Panc1 (cell line): ENCODE measurements at regions not wholly inside any gene's neighbourhood (a gene's known extent, or its start where the extent isn't known, plus 50 kb on each side); places are given as distances from the start of the nearest gene placed in this dataset.

ENCODE experiments used
- ATAC-seq: fragments of 200-7000 bp; cut with Tn5 transposase; 2 replicates; pipeline ENCODE4 v1.9.1; 2020; ENCODE audit warnings: mild to moderate bottlenecking, moderate library complexity
- BruUV-seq: library from RNA; stranded (reverse); fragments of 400-500 nt; replicated peaks from 2 replicates; lab custom pipeline; 2021; lab: Mats Ljungman, UMichigan
- CTCF ChIA-PET: fragments of 300-600 bp; sonication (Branson Sonifier 250); formaldehyde crosslinking; loops from one replicate; lab custom pipeline; 2022; ENCODE audit warnings: antibody characterized with exemption; lab: Charles Lee
- POLR2A ChIA-PET: fragments of 300-600 bp; sonication (Branson Sonifier 250); formaldehyde crosslinking; loops from one replicate; lab custom pipeline; 2022; ENCODE audit warnings: antibody characterized with exemption; lab: Charles Lee
- DNase-seq: peaks from one replicate; pipeline ENCODE4 v3.0.0-alpha.2; 2010; ENCODE audit warnings: low read depth, low spot score
- H3K27ac ChIP-seq: 2 replicates; pipeline ENCODE4 v1.5.1; 2011; ENCODE audit warnings: mild to moderate bottlenecking, low read length, inconsistent platforms
- H3K27me3 ChIP-seq: fragments of 200-500 bp; sonication (Bioruptor generic); 2 replicates; pipeline ENCODE4 v1.6.0; 2014; ENCODE audit warnings: low read length, inconsistent platforms; ENCODE audit not compliant: control insufficient read depth, insufficient read depth
- H3K36me3 ChIP-seq: fragments of 200-500 bp; sonication (Bioruptor generic); 2 replicates; pipeline ENCODE4 v1.5.1; 2014; ENCODE audit warnings: inconsistent platforms, mild to moderate bottlenecking, low read length, moderate library complexity; ENCODE audit not compliant: control insufficient read depth, insufficient read depth
- H3K4me1 ChIP-seq: 2 replicates; pipeline ENCODE4 v1.5.1; 2011; ENCODE audit warnings: inconsistent platforms, mild to moderate bottlenecking, low read length, moderate library complexity; ENCODE audit not compliant: control insufficient read depth, insufficient read depth
- H3K4me3 ChIP-seq, 2 experiments: 2 replicates each; pipeline ENCODE4 v1.5.1; 2011 to 2012; ENCODE audit warnings: low read depth in 2 of 2, low read length in 2 of 2, mild to moderate bottlenecking in 2 of 2, inconsistent platforms in 1 of 2, moderate library complexity in 1 of 2
- H3K9me3 ChIP-seq: fragments of 200-500 bp; sonication (Bioruptor generic); 2 replicates; pipeline ENCODE4 v1.5.1; 2014; ENCODE audit warnings: low read depth, mild to moderate bottlenecking, inconsistent platforms, low read length, moderate library complexity; ENCODE audit not compliant: control insufficient read depth, insufficient read depth
- POLR2AphosphoS5 ChIP-seq: IDR thresholded peaks from 2 replicates; pipeline ENCODE4 v1.6.1; 2012; ENCODE audit warnings: mild to moderate bottlenecking, low read depth, low read length, moderate library complexity
- SIN3A ChIP-seq: IDR thresholded peaks from 2 replicates; pipeline ENCODE4 v1.6.1; 2012; ENCODE audit warnings: low read depth, mild to moderate bottlenecking, low read length, moderate library complexity, borderline replicate concordance; ENCODE audit not compliant: insufficient read depth
- TCF7L2 ChIP-seq: IDR thresholded peaks from 2 replicates; pipeline ENCODE4 v1.6.1; 2011; ENCODE audit warnings: mild to moderate bottlenecking, low read depth, low read length, inconsistent platforms
- in situ Hi-C: cut with HindIII; loops from 2 replicates; pipeline ENCODE4 v1.10.0; 2016; ENCODE audit warnings: low sequenced_read_pairs, low pct_unique_long_range_greater_than_20kb
- intact Hi-C: fragments of 100-400 bp; cut with micrococcal nuclease; formaldehyde crosslinking; loops from one replicate; pipeline ENCODE4 v1.10.0; 2022; ENCODE audit not compliant: unreplicated experiment
- TF ChIP-seq, protein P1 (sequence below), 2 experiments: IDR thresholded peaks; 2 replicates each; pipeline ENCODE4 v1.6.1; 2011 to 2012; ENCODE audit warnings: low read depth in 2 of 2, control low read depth in 1 of 2, low read length in 1 of 2, mild to moderate bottlenecking in 1 of 2, moderate library complexity in 1 of 2; ENCODE audit not compliant: insufficient read depth in 1 of 2
- TF ChIP-seq, protein P2 (sequence below): fragments of 450-650 bp; IDR thresholded peaks from 2 replicates; pipeline ENCODE4 v1.5.1; 2017; ENCODE audit warnings: mild to moderate bottlenecking

DNA sequence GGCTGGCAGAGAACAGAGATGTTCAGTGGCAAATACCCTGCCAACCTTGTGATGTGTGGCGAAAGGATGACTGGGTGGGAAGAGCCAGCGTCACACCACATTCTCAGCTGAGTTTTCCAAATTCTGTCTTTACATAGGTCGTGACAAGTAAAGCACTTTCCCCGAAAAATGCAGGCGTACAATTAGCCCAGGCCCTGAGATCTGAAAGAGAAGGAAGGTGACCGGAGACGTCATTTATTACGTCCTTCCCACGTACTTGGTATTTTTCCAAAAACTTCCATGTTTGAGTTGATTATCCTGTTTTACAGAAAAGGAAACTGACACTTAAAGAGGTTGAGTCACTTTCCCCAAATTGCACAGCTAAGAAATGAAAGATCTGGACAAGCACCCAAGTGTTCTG, 413.3 kb downstream of the PRDM2 start:
- ATAC-seq (no peak), DNase-seq (no peak)
- Histone ChIP-seq H3K27me3 (no peaks in the 10 kb centered on the region), H3K36me3 (no peaks in the 10 kb centered on the region), H3K9me3 (no peaks in the 10 kb centered on the region), H3K27ac (no peak overlapping the region), H3K4me1 (no peaks in the 10 kb centered on the region), H3K4me3 (no peak overlapping the region)
- in situ Hi-C loops: no loop called here
- TF ChIP-seq SIN3A (no peak), POLR2AphosphoS5 (no peak), TCF7L2 (no peak)
- TF ChIP-seq, protein P1, sequence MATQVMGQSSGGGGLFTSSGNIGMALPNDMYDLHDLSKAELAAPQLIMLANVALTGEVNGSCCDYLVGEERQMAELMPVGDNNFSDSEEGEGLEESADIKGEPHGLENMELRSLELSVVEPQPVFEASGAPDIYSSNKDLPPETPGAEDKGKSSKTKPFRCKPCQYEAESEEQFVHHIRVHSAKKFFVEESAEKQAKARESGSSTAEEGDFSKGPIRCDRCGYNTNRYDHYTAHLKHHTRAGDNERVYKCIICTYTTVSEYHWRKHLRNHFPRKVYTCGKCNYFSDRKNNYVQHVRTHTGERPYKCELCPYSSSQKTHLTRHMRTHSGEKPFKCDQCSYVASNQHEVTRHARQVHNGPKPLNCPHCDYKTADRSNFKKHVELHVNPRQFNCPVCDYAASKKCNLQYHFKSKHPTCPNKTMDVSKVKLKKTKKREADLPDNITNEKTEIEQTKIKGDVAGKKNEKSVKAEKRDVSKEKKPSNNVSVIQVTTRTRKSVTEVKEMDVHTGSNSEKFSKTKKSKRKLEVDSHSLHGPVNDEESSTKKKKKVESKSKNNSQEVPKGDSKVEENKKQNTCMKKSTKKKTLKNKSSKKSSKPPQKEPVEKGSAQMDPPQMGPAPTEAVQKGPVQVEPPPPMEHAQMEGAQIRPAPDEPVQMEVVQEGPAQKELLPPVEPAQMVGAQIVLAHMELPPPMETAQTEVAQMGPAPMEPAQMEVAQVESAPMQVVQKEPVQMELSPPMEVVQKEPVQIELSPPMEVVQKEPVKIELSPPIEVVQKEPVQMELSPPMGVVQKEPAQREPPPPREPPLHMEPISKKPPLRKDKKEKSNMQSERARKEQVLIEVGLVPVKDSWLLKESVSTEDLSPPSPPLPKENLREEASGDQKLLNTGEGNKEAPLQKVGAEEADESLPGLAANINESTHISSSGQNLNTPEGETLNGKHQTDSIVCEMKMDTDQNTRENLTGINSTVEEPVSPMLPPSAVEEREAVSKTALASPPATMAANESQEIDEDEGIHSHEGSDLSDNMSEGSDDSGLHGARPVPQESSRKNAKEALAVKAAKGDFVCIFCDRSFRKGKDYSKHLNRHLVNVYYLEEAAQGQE (IDR thresholded peaks at IDR 0.05; ENCODE audit: insufficient read depth in 1 of 2, low read depth in 2 of 2, low read length in 1 of 2): no peak
- TF ChIP-seq, protein P2, sequence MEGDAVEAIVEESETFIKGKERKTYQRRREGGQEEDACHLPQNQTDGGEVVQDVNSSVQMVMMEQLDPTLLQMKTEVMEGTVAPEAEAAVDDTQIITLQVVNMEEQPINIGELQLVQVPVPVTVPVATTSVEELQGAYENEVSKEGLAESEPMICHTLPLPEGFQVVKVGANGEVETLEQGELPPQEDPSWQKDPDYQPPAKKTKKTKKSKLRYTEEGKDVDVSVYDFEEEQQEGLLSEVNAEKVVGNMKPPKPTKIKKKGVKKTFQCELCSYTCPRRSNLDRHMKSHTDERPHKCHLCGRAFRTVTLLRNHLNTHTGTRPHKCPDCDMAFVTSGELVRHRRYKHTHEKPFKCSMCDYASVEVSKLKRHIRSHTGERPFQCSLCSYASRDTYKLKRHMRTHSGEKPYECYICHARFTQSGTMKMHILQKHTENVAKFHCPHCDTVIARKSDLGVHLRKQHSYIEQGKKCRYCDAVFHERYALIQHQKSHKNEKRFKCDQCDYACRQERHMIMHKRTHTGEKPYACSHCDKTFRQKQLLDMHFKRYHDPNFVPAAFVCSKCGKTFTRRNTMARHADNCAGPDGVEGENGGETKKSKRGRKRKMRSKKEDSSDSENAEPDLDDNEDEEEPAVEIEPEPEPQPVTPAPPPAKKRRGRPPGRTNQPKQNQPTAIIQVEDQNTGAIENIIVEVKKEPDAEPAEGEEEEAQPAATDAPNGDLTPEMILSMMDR: no peak
- BruUV-seq: no TSS peak
- CTCF ChIA-PET: interaction anchor here (0.5 kb wide), 1 partner anchor 214 kb away, joined by 4 read pairs; no protein-coding TSS in a partner anchor
- POLR2A ChIA-PET: no interaction called here
- intact Hi-C loops: no loop called here

DNA sequence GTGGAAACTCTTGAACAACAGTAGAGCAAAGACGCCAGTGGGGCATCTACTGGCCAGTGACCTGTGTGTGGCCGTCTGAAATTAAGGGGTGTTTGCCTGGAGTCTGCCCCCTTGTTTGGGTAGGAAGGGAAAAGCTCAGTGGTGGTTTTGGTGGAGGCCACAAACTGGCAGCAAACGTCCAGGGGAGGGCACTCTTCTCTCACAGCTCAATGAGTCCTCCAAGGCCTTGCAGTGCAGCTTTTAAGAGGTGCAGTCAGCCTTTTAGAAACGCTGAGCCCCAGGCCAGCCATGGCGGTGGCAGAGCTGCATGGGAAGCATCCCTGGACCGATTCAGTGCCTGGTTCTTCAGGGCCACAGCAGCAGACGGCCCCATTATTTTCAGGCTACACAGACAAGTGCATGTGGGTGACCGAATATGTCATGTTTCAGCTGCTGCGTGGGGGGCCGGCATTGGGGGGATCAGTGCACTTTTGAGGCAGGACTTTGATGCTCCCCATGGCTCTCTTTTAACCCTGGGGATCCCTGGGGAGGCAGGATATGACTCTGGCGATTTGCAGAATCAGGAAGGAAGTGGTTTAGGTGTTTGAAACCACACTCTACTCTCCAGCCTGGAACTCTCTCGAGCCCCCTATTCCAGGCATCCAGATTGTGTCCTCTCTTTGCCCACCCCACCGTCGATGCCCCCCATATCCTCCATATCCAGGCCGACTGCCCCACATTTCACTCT, 414.0 kb downstream of the PRDM2 start:
- peak; percentile 65; the same call in 1 of the 2 replicates for ATAC-seq
- BruUV-seq: no TSS peak

More for the DNA sequence above, 414.0 kb downstream of the PRDM2 start:
- H3K4me1 ChIP-seq: no peaks in the 10 kb centered on the region
- CTCF ChIA-PET: interaction anchor here (0.5 kb wide), 1 partner anchor 214 kb away, joined by 4 read pairs; no protein-coding TSS in a partner anchor
- H3K27ac ChIP-seq: no peak overlapping the region
- TF ChIP-seq POLR2AphosphoS5: no peak
- TF ChIP-seq, protein P1 (IDR thresholded peaks at IDR 0.05; ENCODE audit: insufficient read depth in 1 of 2, low read depth in 2 of 2, low read length in 1 of 2): no peak
- TF ChIP-seq, protein P2: peak; percentile 55
- TF ChIP-seq TCF7L2: no peak
- TF ChIP-seq SIN3A: no peak
- POLR2A ChIA-PET: no interaction called here
- H3K27me3 ChIP-seq: no peaks in the 10 kb centered on the region
- intact Hi-C loops: no loop called here
- H3K9me3 ChIP-seq: no peaks in the 10 kb centered on the region
- H3K4me3 ChIP-seq: no peak overlapping the region
- in situ Hi-C loops: no loop called here
- H3K36me3 ChIP-seq: no peaks in the 10 kb centered on the region
- DNase-seq: no peak
